Fibroblast of mammary gland (primary cell): ENCODE measurements at regions not wholly inside any gene's neighbourhood (a gene's known extent, or its start where the extent isn't known, plus 50 kb on each side); places are given as distances from the start of the nearest gene placed in this dataset.
"Not testable (repeated sequence)": the region's sequence is repeated elsewhere in the genome, so short reads cannot be mapped to it uniquely, and the experiment has no call there.

Experiments used
- DNase-seq: peaks from one replicate; pipeline ENCODE4 v3.0.0-alpha.2; 2010; ENCODE audit warnings: low read depth
- H3K4me3 ChIP-seq: 2 replicates; pipeline ENCODE4 v1.5.1; 2011; ENCODE audit warnings: low read depth, mild to moderate bottlenecking, low read length, moderate library complexity; ENCODE audit not compliant: control insufficient read depth
- CTCF ChIP-seq: conservative IDR thresholded peaks from 2 replicates; pipeline ENCODE4 v1.5.1; 2011; ENCODE audit warnings: low read depth, low read length, inconsistent platforms; ENCODE audit not compliant: control insufficient read depth, insufficient read depth

GRCh38 chr10:62691336-62691735 is 113.2 kb upstream of the ADO start:
- no peak for TF ChIP-seq CTCF
- no peak for DNase-seq
- no peak overlapping the region for H3K4me3 ChIP-seq

GRCh38 chr10:62692085-62692484 is 112.4 kb upstream of the ADO start:
- no peak overlapping the region for H3K4me3 ChIP-seq
- TF ChIP-seq CTCF = no peak
- no peak for DNase-seq

GRCh38 chr10:62693306-62693705 is 111.2 kb upstream of the ADO start:
- TF ChIP-seq CTCF = no peak
- H3K4me3 ChIP-seq = no peak overlapping the region
- no peak for DNase-seq

- DNase-seq = no peak
- TF ChIP-seq CTCF = no peak
- H3K4me3 ChIP-seq = no peak overlapping the region
Observed at GRCh38 chr10:62694537-62695126, 109.9 kb upstream of the ADO start.

GRCh38 chr10:62696798-62697197 is 107.7 kb upstream of the ADO start:
- H3K4me3 ChIP-seq = no peak overlapping the region
- DNase-seq = no peak
- no peak for TF ChIP-seq CTCF

- no peak for TF ChIP-seq CTCF
- peak; percentile 1 for DNase-seq
Observed at GRCh38 chr10:62699148-62699547, 105.4 kb upstream of the ADO start.

GRCh38 chr10:62704121-62704520 is 100.4 kb upstream of the ADO start:
- not testable (repeated sequence) for H3K4me3 ChIP-seq, DNase-seq

More at GRCh38 chr10:62699148-62699547, 105.4 kb upstream of the ADO start:
- no peak overlapping the region for H3K4me3 ChIP-seq
